ENCODE measurements at regions not wholly inside any gene's neighbourhood (a gene's known extent, or its start where the extent isn't known, plus 50 kb on each side); places are given as distances from the start of the nearest gene placed in this dataset.

DNA sequence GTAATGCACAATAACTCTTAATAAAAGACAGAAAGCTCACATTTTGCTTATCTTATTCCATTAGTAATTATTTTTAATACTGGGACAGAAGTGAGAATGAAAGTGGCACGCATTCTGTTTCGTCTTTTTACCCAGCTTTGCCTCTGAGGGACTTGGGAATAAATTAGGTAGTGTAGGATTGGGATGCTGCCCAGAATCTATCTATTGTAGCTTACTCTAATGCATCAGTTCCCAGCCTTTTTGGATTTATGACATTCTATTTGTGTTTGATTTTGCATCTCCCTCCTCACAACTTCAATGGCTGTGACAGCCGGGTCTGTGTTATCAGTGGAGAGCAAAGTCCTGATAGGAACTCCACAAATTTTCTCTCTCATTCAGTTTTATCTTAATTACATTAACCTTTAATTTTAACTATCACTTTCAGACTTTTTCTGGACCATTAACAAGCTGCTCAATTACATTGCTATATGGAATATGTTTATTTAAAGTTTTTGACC is 62.9 kb upstream of the TULP4 start:
- 68% methylated on average over 3 of the region's 3 CpGs for WGBS (ENCODE audit: insufficient coverage, low coverage, low lambda C conversion rate, missing lambda C conversion rate)
- intact Hi-C loops (cut with DNase I) = no loop called here
- DNase-seq = no peak
- H3K4me1 ChIP-seq = no peaks in the 10 kb centered on the region
- TF ChIP-seq, protein P1, sequence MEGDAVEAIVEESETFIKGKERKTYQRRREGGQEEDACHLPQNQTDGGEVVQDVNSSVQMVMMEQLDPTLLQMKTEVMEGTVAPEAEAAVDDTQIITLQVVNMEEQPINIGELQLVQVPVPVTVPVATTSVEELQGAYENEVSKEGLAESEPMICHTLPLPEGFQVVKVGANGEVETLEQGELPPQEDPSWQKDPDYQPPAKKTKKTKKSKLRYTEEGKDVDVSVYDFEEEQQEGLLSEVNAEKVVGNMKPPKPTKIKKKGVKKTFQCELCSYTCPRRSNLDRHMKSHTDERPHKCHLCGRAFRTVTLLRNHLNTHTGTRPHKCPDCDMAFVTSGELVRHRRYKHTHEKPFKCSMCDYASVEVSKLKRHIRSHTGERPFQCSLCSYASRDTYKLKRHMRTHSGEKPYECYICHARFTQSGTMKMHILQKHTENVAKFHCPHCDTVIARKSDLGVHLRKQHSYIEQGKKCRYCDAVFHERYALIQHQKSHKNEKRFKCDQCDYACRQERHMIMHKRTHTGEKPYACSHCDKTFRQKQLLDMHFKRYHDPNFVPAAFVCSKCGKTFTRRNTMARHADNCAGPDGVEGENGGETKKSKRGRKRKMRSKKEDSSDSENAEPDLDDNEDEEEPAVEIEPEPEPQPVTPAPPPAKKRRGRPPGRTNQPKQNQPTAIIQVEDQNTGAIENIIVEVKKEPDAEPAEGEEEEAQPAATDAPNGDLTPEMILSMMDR (IDR thresholded peaks at IDR 0.05) = no peak
- TF ChIP-seq POLR2A (IDR thresholded peaks at IDR 0.05) = no peak
- no peaks in the 10 kb centered on the region for H3K27me3 ChIP-seq
- no peak overlapping the region for H3K27ac ChIP-seq
- peak in 1 of 4 donors; percentile 13 for ATAC-seq
- H3K4me3 ChIP-seq = no peak overlapping the region
- H3K36me3 ChIP-seq = no peaks in the 10 kb centered on the region
- H3K9me3 ChIP-seq = no peaks in the 10 kb centered on the region

DNA sequence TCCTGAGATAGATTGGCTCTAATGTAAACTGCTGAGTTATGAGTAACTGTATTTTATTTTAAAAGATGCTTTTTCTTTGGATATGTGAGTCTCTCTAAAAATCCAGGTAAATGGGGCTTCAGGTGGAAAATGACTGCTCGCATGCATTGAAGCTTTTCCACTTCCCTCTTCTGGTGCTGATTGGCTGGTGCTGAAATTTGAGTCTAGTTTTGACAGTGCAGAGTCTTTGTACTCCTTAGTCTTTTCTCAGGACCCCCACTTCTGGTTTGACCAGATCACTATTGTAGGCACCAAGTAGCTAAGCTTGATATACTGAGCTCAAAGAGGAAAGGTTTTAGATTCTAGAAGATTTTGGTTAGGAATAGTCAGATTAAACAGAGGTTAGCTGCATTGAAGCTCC is 60.7 kb upstream of the TULP4 start:
- TF ChIP-seq, protein P1 (IDR thresholded peaks at IDR 0.05) = no peak
- no peak for TF ChIP-seq POLR2A (IDR thresholded peaks at IDR 0.05)
- Histone ChIP-seq H3K27ac (no peak overlapping the region), H3K4me1 (no peaks in the 10 kb centered on the region), H3K36me3 (no peaks in the 10 kb centered on the region), H3K27me3 (no peaks in the 10 kb centered on the region), H3K4me3 (no peak overlapping the region), H3K9me3 (no peaks in the 10 kb centered on the region)
- no peak for DNase-seq
- ATAC-seq = no peak
- 88% methylated on average over 1 of the region's 1 CpG for WGBS (ENCODE audit: insufficient coverage, low coverage, low lambda C conversion rate, missing lambda C conversion rate)
- intact Hi-C loops (cut with DNase I) = no loop called here

DNA sequence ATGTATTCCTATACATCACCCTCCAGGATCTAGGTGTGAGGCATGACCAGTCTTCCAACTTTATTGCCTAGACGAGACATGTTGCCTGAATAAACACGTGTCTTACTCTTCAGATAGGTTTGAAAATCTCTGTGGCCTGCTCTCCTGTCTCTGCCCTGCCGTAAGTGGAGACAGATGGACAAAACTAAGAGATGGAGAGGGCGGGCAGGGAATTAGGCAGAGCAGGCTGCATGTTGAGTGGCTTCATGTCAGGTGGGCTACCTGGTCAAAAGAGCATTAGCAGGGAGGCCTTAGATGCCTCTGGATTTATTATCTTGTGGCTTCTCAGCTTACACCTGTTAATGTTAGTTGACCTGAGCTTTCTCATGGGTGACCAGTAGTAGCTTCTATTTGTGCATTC is 59.0 kb upstream of the TULP4 start:
- intact Hi-C loops (cut with DNase I) = no loop called here
- H3K9me3 ChIP-seq = no peaks in the 10 kb centered on the region
- no peak overlapping the region for H3K4me3 ChIP-seq
- DNase-seq = no peak
- WGBS (ENCODE audit: insufficient coverage, low coverage, low lambda C conversion rate, missing lambda C conversion rate) = 90% methylated on average over 4 of the region's 4 CpGs
- TF ChIP-seq, protein P1 (IDR thresholded peaks at IDR 0.05) = no peak
- no peak for TF ChIP-seq POLR2A (IDR thresholded peaks at IDR 0.05)
- ATAC-seq = no peak
- H3K36me3 ChIP-seq = no peaks in the 10 kb centered on the region
- H3K27ac ChIP-seq = no peak overlapping the region
- H3K27me3 ChIP-seq = no peaks in the 10 kb centered on the region
- no peaks in the 10 kb centered on the region for H3K4me1 ChIP-seq

DNA sequence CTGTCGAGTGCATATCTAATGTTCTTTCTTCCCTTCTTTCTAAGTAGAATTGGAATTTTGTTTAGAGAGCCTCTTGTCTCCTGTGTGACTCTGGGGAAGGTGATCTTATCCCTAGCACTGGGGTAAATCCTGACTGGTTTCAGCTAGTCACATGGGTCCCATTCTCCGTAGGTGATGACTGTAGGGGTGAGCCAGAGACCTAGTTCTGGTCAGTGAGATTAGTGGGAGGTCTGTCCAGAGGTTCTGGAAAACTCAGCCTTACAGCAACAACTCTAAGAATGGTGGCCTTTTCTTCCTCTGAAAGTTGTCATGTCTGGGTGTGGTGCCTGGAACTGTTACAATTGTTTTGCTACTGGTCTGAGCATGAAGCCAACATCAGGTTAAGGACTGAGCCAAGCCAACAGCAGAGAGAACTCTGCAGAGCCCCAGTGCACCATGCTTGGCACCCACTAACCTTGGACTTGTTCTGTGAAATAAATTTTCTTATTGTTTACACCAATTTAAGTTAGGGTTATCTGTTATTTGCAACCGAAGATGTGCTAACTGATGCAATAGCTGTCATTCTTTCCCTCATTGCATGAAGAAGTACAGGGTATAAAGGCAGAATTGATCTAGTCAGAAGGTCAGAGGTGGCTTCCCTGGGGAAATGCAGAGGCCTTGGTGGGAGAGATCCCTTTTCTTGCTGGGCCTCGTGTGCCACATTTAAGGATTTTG is 56.8 kb upstream of the TULP4 start:
- DNase-seq (no peak), ATAC-seq (no peak)
- Histone ChIP-seq H3K27me3 (no peaks in the 10 kb centered on the region), H3K4me1 (no peaks in the 10 kb centered on the region), H3K9me3 (no peaks in the 10 kb centered on the region), H3K27ac (no peak overlapping the region), H3K36me3 (no peaks in the 10 kb centered on the region), H3K4me3 (no peak overlapping the region)
- no peak for TF ChIP-seq POLR2A (IDR thresholded peaks at IDR 0.05)
- TF ChIP-seq, protein P1 (IDR thresholded peaks at IDR 0.05) = no peak
- WGBS (ENCODE audit: insufficient coverage, low coverage, low lambda C conversion rate, missing lambda C conversion rate) = 80% methylated on average over 4 of the region's 4 CpGs
- intact Hi-C loops (cut with DNase I) = no loop called here
